PC-9 (cell line): ENCODE measurements at regions not wholly inside any gene's neighbourhood (a gene's known extent, or its start where the extent isn't known, plus 50 kb on each side); places are given as distances from the start of the nearest gene placed in this dataset.

Experiments used
- BruUV-seq: library from RNA; stranded (reverse); fragments of 400-500 nt; replicated peaks from 2 replicates; lab custom pipeline; 2021; lab: Mats Ljungman, UMichigan
- CTCF ChIA-PET: fragments of 300-600 bp; sonication (Branson Sonifier 250); formaldehyde crosslinking; loops from one replicate; lab custom pipeline; 2022; ENCODE audit warnings: antibody characterized with exemption; lab: Charles Lee
- POLR2A ChIA-PET: fragments of 300-600 bp; sonication (Branson Sonifier 250); formaldehyde crosslinking; loops from one replicate; lab custom pipeline; 2022; ENCODE audit warnings: antibody characterized with exemption; ENCODE audit not compliant: unreplicated experiment; lab: Charles Lee
- DNase-seq, 2 experiments: peaks; one replicate each; pipeline versions ENCODE4 v3.0.0 to v3.0.0-alpha.2; 2015 to 2022; ENCODE audit warnings: mixed read lengths in 1 of 2
- H2AFZ ChIP-seq: fragments of 200-600 bp; sonication (generic); 2 replicates; pipeline ENCODE4 v1.8.1; 2017; ENCODE audit warnings: antibody characterized with exemption
- H3F3A ChIP-seq: fragments of 200-600 bp; sonication (generic); 2 replicates; pipeline ENCODE4 v1.8.1; 2017; ENCODE audit warnings: antibody characterized with exemption, mild to moderate bottlenecking, low read depth; ENCODE audit not compliant: insufficient read depth
- H3K27ac ChIP-seq: fragments of 200-600 bp; sonication (generic); 2 replicates; pipeline ENCODE4 v1.6.1; 2016; ENCODE audit warnings: mixed run types
- H3K27me3 ChIP-seq: fragments of 200-600 bp; sonication (generic); 2 replicates; pipeline ENCODE4 v1.6.1; 2016; ENCODE audit warnings: low read depth, mixed run types; ENCODE audit not compliant: insufficient read depth
- H3K36me3 ChIP-seq: fragments of 200-600 bp; sonication (generic); 2 replicates; pipeline ENCODE4 v1.6.1; 2016; ENCODE audit warnings: low read depth, mixed run types
- H3K4me1 ChIP-seq: fragments of 200-600 bp; sonication (generic); replicated peaks from 2 replicates; pipeline ENCODE4 v1.6.1; 2016; ENCODE audit warnings: mixed run types; ENCODE audit not compliant: insufficient read depth
- H3K4me2 ChIP-seq: fragments of 200-600 bp; sonication (generic); 2 replicates; pipeline ENCODE4 v1.6.1; 2017; ENCODE audit warnings: mixed run types
- H3K4me3 ChIP-seq: fragments of 200-600 bp; sonication (generic); 2 replicates; pipeline ENCODE4 v1.6.1; 2016; ENCODE audit warnings: mixed run types
- H3K79me2 ChIP-seq: fragments of 200-600 bp; sonication (generic); 2 replicates; pipeline ENCODE4 v1.6.1; 2017; ENCODE audit warnings: low read depth, mixed run types
- H3K9me2 ChIP-seq: fragments of 200-600 bp; sonication (generic); 2 replicates; pipeline ENCODE4 v1.8.1; 2017; ENCODE audit warnings: mild to moderate bottlenecking; ENCODE audit not compliant: insufficient read depth
- H3K9me3 ChIP-seq: fragments of 200-600 bp; sonication (generic); 2 replicates; pipeline ENCODE4 v1.8.1; 2016; ENCODE audit warnings: low read depth; ENCODE audit not compliant: insufficient read depth
- H4K20me1 ChIP-seq: fragments of 200-600 bp; sonication (generic); 2 replicates; pipeline ENCODE4 v1.8.1; 2017; ENCODE audit not compliant: insufficient read depth
- CTCF ChIP-seq: fragments of 200-600 bp; sonication (generic); conservative IDR thresholded peaks from 2 replicates; pipeline ENCODE4 v1.6.1; 2017; ENCODE audit warnings: mixed run types, antibody characterized with exemption, mild to moderate bottlenecking, moderate library complexity
- EZH2 ChIP-seq: fragments of 200-600 bp; sonication (generic); IDR thresholded peaks from 2 replicates; pipeline ENCODE4 v1.8.0; 2017; ENCODE audit warnings: antibody characterized with exemption, low read depth
- intact Hi-C: fragments of 100-400 bp; cut with micrococcal nuclease; formaldehyde crosslinking; loops from one replicate; pipeline ENCODE4 v1.10.0; 2022; ENCODE audit not compliant: unreplicated experiment

- Histone ChIP-seq H3K27ac (no peak overlapping the region), H3F3A (no peaks in the 10 kb centered on the region), H3K9me2 (0 out of 2 replicates have a peak, but pooled peaks cover 4% of the 10 kb centered on the region), H3K36me3 (no peaks in the 10 kb centered on the region), H3K9me3 (no peaks in the 10 kb centered on the region), H3K79me2 (no peaks in the 10 kb centered on the region), H3K27me3 (peaks cover 4% of the 10 kb centered on the region; the same call in 1 of the 2 replicates), H2AFZ (no peak overlapping the region), H3K4me3 (no peak overlapping the region), H3K4me2 (no peak overlapping the region), H4K20me1 (no peaks in the 10 kb centered on the region), H3K4me1 (no peaks in the 10 kb centered on the region)
- POLR2A ChIA-PET = no interaction called here
- no TSS peak for BruUV-seq
- CTCF ChIA-PET = no interaction called here
- TF ChIP-seq EZH2 = no peak
- no peak for TF ChIP-seq CTCF
- intact Hi-C loops = no loop called here
- DNase-seq = no peak
Measured at GRCh38 chr12:11461433-11461832, 66.1 kb upstream of the PRB2 start.

- Histone ChIP-seq H3K27me3 (peaks cover 6% of the 10 kb centered on the region; the same call in 1 of the 2 replicates), H3K4me1 (no peaks in the 10 kb centered on the region), H3K9me3 (no peaks in the 10 kb centered on the region), H3K79me2 (no peaks in the 10 kb centered on the region), H3F3A (no peaks in the 10 kb centered on the region), H3K4me3 (no peak overlapping the region), H4K20me1 (no peaks in the 10 kb centered on the region), H3K4me2 (no peak overlapping the region), H3K27ac (no peak overlapping the region), H3K9me2 (no peaks in the 10 kb centered on the region), H3K36me3 (no peaks in the 10 kb centered on the region), H2AFZ (no peak overlapping the region)
- intact Hi-C loops = no loop called here
- POLR2A ChIA-PET = no interaction called here
- BruUV-seq = no TSS peak
- CTCF ChIA-PET = no interaction called here
- no peak for DNase-seq
- TF ChIP-seq EZH2 (no peak), CTCF (no peak)
Measured at GRCh38 chr12:11477110-11477509, 81.7 kb upstream of the PRB2 start.

- DNase-seq = peak in 1 of 2 experiments; percentile 61
- no peaks in the 10 kb centered on the region for H3K27me3 ChIP-seq
- peak overlapping the region; percentile 41 for H3K27ac ChIP-seq
- no peak for TF ChIP-seq EZH2
- TF ChIP-seq CTCF = no peak
- no peaks in the 10 kb centered on the region for H3K36me3 ChIP-seq
- peaks cover 12% of the 10 kb centered on the region; the same call in 1 of the 2 replicates for H3F3A ChIP-seq
- CTCF ChIA-PET = interaction anchor here (1.1 to 1.6 kb wide), 2 partner anchors 309 to 712 kb away, joined by 3 read pairs; no protein-coding TSS in a partner anchor
- no peak overlapping the region for H3K4me3 ChIP-seq
- peaks cover 12% of the 10 kb centered on the region for H3K4me1 ChIP-seq
- peak overlapping the region; percentile 48 for H3K4me2 ChIP-seq
- H3K9me2 ChIP-seq = no peaks in the 10 kb centered on the region
- H2AFZ ChIP-seq = no peak overlapping the region
- no peaks in the 10 kb centered on the region for H3K9me3 ChIP-seq
- intact Hi-C loops = no loop called here
- H4K20me1 ChIP-seq = no peaks in the 10 kb centered on the region
- BruUV-seq = no TSS peak
- no peaks in the 10 kb centered on the region for H3K79me2 ChIP-seq
- POLR2A ChIA-PET = no interaction called here
Measured at GRCh38 chr12:11482955-11483354, 87.6 kb upstream of the PRB2 start.
